Type B pancreatic cell (in vitro differentiated cells): ENCODE measurements at regions not wholly inside any gene's neighbourhood (a gene's known extent, or its start where the extent isn't known, plus 50 kb on each side); places are given as distances from the start of the nearest gene placed in this dataset.

Source experiments
- DNase-seq: peaks from one replicate; pipeline ENCODE4 v3.0.0; 2021; ENCODE audit warnings: mixed read lengths; ENCODE audit not compliant: unreplicated experiment; ENCODE audit errors: extremely low spot score
- H3K27ac Mint-ChIP-seq: 2 replicates; pipeline ENCODE4 v1.8.0; 2021; ENCODE audit warnings: mild to moderate bottlenecking, mixed read lengths
- H3K27me3 Mint-ChIP-seq: 2 replicates; pipeline ENCODE4 v1.8.0; 2021; ENCODE audit warnings: mixed read lengths
- H3K36me3 Mint-ChIP-seq: 2 replicates; pipeline ENCODE4 v1.8.0; 2021; ENCODE audit warnings: mixed read lengths
- H3K4me1 Mint-ChIP-seq: one replicate; pipeline ENCODE4 v1.8.0; 2021; ENCODE audit warnings: mixed read lengths; ENCODE audit not compliant: unreplicated experiment
- H3K4me3 Mint-ChIP-seq: 2 replicates; pipeline ENCODE4 v1.8.0; 2021; ENCODE audit warnings: mild to moderate bottlenecking, mixed read lengths
- H3K9me3 Mint-ChIP-seq: 2 replicates; pipeline ENCODE4 v1.8.0; 2021; ENCODE audit warnings: mixed read lengths
- TF ChIP-seq, protein P1 (sequence below): fragments of 200-600 bp; sonication (generic); conservative IDR thresholded peaks from 2 replicates; pipeline ENCODE4 v1.5.0; 2021; ENCODE audit warnings: antibody characterized with exemption, mild to moderate bottlenecking

DNA sequence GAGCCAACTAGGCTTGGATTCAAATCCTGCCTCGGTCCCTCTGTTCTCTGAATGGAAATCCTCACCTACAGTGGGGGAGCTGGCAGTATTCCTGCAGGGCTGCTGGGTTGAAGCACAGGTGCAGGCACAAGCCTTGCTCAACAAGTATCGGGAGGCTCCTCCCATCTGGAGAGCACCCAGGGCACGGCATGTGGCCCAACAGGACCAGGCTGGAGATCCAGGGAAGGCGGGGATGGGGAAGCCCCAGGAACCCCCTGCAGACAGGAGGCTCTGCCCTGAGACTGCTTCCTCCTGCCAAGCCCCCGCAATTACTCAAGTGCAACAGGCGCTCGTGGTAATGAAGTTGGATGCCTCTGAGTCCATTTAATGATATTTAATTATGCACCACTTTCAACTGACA is 128.0 kb upstream of the VSTM2B start:
- no peaks in the 10 kb centered on the region for H3K36me3 Mint-ChIP-seq
- H3K9me3 Mint-ChIP-seq = no peaks in the 10 kb centered on the region
- no peak for DNase-seq
- no peak overlapping the region for H3K27ac Mint-ChIP-seq
- H3K4me3 Mint-ChIP-seq = no peak overlapping the region
- TF ChIP-seq, protein P1, sequence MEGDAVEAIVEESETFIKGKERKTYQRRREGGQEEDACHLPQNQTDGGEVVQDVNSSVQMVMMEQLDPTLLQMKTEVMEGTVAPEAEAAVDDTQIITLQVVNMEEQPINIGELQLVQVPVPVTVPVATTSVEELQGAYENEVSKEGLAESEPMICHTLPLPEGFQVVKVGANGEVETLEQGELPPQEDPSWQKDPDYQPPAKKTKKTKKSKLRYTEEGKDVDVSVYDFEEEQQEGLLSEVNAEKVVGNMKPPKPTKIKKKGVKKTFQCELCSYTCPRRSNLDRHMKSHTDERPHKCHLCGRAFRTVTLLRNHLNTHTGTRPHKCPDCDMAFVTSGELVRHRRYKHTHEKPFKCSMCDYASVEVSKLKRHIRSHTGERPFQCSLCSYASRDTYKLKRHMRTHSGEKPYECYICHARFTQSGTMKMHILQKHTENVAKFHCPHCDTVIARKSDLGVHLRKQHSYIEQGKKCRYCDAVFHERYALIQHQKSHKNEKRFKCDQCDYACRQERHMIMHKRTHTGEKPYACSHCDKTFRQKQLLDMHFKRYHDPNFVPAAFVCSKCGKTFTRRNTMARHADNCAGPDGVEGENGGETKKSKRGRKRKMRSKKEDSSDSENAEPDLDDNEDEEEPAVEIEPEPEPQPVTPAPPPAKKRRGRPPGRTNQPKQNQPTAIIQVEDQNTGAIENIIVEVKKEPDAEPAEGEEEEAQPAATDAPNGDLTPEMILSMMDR = no peak
- peaks cover 29% of the 10 kb centered on the region for H3K4me1 Mint-ChIP-seq
- peaks cover 21% of the 10 kb centered on the region for H3K27me3 Mint-ChIP-seq

DNA sequence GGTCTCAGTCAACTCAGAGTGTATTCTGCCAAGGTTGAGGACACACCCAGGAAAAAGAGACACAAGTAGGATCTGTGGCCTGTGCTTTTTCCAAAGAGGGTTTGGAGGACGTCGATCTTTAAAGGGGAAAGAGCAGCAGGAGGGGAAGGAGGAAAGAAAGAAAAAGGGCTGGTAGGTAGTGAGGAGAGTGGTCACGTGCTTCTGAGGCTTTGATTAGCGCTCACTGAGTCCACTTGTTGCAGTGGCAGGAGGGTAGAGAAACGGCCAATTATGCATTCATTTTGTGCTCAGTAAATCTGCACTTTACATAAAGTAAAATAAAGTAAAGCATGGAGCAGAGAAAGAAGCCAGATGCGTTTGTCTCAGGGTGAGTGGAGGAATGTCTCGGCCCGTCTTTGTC is 126.0 kb upstream of the VSTM2B start:
- Mint-ChIP-seq H3K27ac (no peak overlapping the region), H3K9me3 (no peaks in the 10 kb centered on the region), H3K27me3 (peaks cover 21% of the 10 kb centered on the region), H3K4me1 (peaks cover 26% of the 10 kb centered on the region), H3K36me3 (no peaks in the 10 kb centered on the region), H3K4me3 (no peak overlapping the region)
- DNase-seq = no peak
- TF ChIP-seq, protein P1 = no peak

DNA sequence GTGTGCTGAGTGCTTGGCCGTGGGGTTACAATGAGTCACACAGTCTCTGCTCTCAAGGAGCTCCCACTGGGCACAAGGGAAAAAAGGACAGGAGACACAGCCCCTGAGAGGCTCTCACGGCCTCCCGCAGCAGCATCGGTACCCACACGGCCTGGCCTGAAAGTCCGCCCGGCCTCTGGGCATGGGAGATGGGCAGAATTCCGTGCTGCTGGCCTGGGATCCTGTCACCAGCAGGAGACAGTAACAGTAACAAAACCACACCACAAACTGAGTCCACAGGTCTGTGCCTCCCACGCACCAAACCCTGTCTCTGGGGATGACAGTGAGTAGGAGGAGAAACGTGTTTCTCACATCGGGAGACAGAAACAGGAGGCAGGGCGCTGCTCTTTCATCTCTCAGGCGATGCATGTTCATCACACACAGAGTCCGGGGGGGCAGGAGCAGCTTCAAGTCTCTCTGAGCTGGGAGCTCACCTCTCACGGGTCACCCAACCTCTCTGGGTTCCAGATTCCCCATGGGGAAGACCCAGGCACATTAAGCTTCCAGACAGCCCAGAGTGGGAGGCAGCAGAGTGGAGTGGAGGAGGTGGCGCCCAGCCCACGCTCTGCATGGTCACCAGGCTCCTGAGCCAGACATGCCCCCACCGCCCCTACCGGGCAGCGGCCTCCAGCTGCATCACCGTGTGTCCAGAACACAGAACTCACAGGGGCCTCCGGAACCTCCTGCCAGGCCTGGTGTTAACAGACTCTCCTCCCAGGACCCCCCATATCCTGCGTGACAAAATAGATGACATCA is 124.7 kb upstream of the VSTM2B start:
- TF ChIP-seq, protein P1 = no peak
- no peak overlapping the region for H3K27ac Mint-ChIP-seq
- peaks cover 16% of the 10 kb centered on the region for H3K4me1 Mint-ChIP-seq
- no peak overlapping the region for H3K4me3 Mint-ChIP-seq
- no peaks in the 10 kb centered on the region for H3K9me3 Mint-ChIP-seq
- H3K36me3 Mint-ChIP-seq = no peaks in the 10 kb centered on the region
- DNase-seq = no peak
- H3K27me3 Mint-ChIP-seq = peaks cover 17% of the 10 kb centered on the region

DNA sequence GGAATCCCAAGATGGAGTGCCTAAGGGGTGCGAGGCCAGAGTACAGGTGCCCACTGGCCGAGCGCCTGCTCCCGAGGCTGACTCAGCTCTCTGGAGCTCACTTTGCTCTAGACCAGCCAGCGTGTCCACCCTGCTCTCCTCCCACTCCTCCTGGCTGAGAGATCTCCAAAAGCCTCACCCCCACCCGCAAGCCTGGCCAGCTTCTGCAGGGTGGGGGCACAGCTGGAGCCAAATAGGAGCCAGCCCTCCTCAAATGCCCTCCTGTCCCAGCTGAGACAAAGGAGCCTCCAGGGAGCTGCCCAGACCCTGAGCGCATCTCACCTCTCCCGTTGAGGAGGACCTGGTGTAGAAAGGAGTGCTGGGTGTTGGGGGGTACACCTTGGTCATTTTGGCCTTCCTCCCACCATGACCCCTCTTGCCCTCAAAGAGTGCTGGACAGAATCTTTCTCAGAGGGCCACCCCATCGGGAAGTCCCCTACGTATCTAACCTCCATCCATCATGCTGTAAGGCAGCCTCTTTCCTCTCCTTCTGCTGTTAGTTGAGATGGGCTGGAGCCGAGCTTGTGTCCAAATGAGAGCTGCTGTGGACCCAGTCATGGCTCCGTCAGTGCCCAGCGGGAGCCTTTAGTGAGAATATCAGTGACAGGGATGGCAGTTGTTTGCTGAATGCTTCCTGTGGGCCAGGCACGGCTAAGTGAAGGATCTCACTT is 123.9 kb upstream of the VSTM2B start:
- TF ChIP-seq, protein P1 = no peak
- no peaks in the 10 kb centered on the region for H3K9me3 Mint-ChIP-seq
- peaks cover 11% of the 10 kb centered on the region for H3K4me1 Mint-ChIP-seq
- peaks cover 17% of the 10 kb centered on the region for H3K27me3 Mint-ChIP-seq
- H3K4me3 Mint-ChIP-seq = no peak overlapping the region
- no peak overlapping the region for H3K27ac Mint-ChIP-seq
- DNase-seq = no peak
- H3K36me3 Mint-ChIP-seq = no peaks in the 10 kb centered on the region

DNA sequence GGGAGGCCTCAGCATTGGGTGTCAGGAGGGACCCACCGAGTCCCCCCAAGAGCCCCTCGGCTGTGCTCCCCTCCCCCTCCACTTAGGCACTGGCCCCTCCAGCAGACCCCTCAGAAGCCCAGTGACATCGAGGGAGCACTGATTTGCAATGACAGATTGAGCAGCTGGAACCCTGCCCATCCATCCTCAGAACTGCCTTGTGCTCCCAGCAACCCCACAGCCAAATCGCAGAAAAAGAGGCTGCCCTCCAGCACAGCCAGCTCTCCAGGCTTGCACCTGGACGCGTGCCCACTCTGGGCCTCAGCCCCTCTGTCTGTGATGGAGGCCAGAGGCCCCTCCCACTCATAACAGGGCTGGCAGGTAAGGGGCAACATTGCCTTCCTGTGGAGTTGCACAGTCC is 123.2 kb upstream of the VSTM2B start:
- Mint-ChIP-seq H3K27me3 (peaks cover 17% of the 10 kb centered on the region), H3K4me1 (peaks cover 8% of the 10 kb centered on the region), H3K9me3 (no peaks in the 10 kb centered on the region), H3K27ac (no peak overlapping the region), H3K4me3 (no peak overlapping the region), H3K36me3 (no peaks in the 10 kb centered on the region)
- DNase-seq = no peak
- TF ChIP-seq, protein P1 = no peak
